ENCODE measurements at regions not wholly inside any gene's neighbourhood (a gene's known extent, or its start where the extent isn't known, plus 50 kb on each side); places are given as distances from the start of the nearest gene placed in this dataset.
"Not testable (repeated sequence)": the region's sequence is repeated elsewhere in the genome, so short reads cannot be mapped to it uniquely, and the experiment has no call there.

- DNase-seq = no peak
Observed at GRCh38 chr11:28792856-28793255, 684.7 kb downstream of the METTL15 start.

GRCh38 chr11:28787897-28788296 is 679.7 kb downstream of the METTL15 start:
- not testable (repeated sequence) for DNase-seq

GRCh38 chr11:28777126-28777525 is 668.9 kb downstream of the METTL15 start:
- no peak for DNase-seq

DNA sequence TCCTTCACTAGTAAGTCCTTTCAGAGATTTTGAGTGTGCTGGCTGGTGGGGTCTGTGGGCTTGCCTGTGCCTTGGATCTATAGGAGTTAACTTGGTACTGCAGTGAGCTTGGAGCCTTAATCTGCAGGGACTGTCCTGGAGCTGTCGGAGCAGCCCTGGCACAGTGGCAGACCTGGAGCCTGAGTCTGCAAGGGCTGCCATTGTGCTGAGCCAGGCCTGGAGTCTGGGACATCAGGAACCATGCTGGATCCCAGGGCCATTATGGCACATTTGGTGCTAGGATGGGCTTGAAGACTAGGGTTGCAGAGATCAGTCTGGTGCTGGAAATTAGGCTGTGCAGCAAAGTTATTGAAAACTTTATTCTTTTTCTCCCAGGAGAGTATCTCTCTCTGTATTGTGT is 665.4 kb downstream of the METTL15 start:
- no peak for DNase-seq

- no peak for DNase-seq
Observed at GRCh38 chr11:28770806-28771205, 662.6 kb downstream of the METTL15 start.

- DNase-seq = no peak
Observed at GRCh38 chr11:28767574-28767973, 659.4 kb downstream of the METTL15 start.

GRCh38 chr11:28763876-28764275 is 655.7 kb downstream of the METTL15 start:
- DNase-seq = no peak

DNA sequence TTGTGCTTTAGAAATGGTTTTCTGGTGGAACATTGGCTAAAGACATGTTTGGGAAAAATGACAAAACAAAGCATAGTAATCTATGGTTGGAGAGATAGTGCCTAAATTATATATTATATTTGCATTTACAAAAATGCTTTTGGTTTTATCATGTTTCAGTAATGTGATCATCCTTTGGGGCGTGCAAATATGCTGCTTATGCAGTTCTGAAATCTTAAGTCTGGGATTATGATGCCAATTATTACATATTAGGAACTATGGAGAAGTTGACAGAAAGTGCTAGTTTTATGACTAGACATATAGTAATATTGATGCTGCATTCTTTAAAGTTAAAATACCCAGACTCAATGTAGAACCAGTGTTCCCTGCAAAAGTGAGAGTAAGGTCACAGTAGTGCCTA is 655.0 kb downstream of the METTL15 start:
- no peak for DNase-seq

- no peak for DNase-seq
Observed at GRCh38 chr11:28760676-28761390, 652.6 kb downstream of the METTL15 start.

DNA sequence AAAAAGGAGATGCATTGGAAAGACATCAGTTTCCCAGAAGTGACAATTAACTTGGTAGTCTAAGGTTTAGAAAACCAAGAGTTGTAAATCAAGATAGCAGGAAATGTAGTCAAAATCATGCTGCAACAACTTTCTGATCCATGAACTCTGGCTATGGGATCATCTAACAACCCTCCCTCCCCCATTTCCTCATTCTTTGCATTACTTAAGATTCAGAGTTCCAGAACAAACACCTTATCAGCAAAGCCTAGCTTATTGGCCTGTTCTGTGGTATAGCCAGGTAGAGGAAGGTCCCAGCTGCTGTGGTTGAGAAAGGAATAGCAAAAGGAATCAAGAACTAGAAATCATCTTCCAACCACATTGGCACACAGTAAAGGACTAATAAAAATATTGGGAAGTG is 651.1 kb downstream of the METTL15 start:
- no peak for DNase-seq

DNA sequence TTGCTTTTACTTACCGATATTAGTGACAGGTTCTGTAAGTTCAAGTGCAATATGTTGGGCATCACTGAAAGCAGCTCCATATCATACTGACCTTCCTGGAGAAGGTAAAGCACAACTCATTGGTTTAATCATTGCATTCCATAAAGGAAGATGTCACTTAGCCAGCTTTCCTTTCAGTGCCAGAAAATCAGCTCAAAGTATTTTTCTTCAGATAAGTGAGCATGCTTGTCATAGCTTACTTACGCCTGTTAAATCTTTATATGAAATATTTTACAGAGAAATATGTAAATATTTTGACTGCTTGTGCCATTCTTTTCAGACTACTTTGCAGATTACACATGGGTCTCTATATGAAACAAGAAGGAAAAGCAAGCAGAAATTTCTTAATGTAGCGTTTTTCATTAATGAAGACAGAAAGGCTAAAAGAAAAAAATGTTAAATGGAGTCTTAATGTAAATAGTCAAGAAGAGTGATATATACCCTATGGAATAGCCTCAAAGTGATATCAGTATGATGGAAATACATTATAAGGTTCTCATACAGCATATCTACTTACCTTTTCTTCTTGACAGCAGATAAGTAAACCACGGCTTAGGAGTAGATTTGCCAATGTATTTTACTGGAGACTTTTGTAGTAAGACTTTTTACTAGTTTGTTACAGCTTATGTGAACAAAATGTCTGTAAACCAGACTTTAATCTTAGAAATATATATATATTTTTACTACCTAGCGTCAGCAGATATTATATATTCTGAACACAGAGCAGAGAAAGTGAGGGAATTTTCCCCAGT is 649.7 kb downstream of the METTL15 start:
- no peak for DNase-seq

DNA sequence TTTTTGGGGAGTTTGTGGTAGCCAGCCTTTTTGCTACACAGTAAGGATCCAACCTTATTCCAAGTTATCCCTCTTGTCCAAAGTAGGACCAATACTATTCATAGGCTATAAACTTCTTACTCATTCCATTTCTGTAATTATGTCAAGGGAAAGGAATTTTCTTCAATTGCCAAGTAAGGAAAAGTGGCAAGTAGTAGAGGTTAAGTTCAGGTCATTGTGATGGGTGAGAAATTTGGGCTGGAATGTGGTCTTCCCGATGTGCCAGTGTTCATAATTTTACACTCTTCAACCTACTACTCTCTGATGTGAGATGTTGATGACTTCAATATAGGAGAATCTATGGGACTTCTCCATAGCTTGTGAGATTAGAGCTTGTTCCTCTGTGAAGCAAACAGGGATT is 648.8 kb downstream of the METTL15 start:
- no peak for DNase-seq

GRCh38 chr11:28743061-28743550 is 634.9 kb downstream of the METTL15 start:
- DNase-seq = no peak

DNA sequence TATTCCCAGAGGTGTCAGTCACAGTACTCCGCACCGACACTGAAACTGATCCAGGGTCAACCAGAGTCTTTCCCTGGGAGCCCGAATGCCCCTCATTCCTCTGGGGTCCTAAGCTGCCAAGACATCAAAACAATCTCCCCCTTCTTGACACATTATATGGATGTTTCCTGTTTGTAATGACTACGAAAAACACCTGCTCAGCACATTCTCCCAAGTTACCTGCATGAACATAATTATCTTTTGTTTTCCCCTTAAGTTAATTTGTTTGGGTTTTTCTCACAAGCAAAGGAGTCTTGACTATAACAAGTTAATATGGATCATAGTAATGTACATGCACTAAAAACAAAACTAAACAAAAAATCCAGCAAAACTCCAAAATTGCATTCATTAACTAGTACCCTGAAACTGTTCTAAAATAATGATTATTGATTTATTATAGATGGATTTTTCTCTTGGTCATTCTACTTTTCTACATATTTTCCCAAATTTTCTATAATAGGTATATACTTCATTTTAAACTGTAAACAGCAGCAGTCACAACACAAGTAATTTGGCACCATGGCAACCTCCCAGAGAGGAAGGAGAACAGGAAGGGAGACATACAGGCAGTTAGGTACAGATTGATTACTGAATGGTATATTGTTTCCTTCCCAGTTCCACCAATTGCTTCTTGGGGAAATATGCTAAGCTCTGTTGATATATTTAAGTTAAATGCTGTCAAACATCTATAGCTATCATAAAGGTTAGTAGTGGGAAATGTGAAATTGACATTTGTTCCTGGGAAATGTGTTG is 631.5 kb downstream of the METTL15 start:
- DNase-seq = no peak

- no peak for DNase-seq
Observed at GRCh38 chr11:28738549-28738948, 630.4 kb downstream of the METTL15 start.

GRCh38 chr11:28736256-28736655 is 628.1 kb downstream of the METTL15 start:
- DNase-seq = no peak

DNA sequence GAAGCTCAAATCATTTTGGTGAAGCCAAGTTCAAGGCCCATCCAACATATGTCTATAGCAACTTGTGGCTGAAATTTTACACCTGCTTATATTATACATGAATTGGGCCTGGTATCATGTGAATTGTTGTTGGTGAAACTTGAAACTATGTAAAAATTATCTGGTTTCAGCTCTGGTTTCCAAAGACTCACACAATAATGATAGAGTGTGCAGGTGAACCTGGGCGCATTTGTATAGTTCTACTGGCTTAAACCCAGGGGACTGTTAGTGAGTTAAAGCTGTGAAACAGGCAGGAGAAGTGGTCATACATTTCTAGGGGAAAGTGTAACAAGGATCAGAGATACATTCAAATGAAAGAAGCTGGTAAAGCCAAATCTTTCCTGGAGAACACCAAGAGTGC is 627.3 kb downstream of the METTL15 start:
- no peak for DNase-seq

DNA sequence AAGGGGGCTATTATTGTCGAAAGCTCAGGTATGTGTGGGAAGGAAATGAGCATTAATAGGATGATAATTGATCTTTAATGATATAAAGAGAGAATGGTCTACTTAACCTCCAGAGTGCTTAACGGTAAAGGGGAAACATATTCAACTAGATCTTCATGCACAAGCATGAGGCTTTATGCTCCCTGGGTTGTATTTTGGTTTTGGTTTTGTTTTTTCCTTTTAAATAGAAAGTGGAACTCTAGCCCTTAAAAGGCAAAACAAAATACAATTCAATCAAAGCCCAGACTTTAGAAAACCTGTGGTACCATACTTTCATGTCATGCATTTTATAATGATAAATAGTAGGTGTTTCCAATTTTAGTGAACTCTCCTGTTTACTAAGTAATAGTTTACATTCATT is 622.7 kb downstream of the METTL15 start:
- DNase-seq = no peak

DNA sequence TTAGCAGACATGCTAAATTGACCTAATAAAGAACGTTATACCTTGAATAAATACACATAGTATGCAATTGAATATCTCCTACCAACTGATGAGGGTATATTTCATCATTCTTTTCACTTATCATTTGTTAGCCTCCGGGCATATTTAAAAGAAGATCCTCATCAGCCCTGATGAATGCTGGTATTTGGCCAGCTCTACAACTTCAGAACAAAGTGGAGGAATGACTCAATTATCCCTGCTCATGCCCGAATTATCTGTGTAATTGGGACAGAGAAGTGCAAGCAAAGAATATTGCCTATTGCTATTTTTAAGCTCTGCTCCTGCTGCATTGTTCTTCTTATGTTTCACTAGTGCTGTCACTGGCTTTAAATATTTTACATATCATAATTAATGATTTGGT is 622.1 kb downstream of the METTL15 start:
- no peak for DNase-seq

- no peak for DNase-seq
Observed at GRCh38 chr11:28729339-28729738, 621.2 kb downstream of the METTL15 start.

GRCh38 chr11:28728666-28729065 is 620.5 kb downstream of the METTL15 start:
- no peak for DNase-seq

DNA sequence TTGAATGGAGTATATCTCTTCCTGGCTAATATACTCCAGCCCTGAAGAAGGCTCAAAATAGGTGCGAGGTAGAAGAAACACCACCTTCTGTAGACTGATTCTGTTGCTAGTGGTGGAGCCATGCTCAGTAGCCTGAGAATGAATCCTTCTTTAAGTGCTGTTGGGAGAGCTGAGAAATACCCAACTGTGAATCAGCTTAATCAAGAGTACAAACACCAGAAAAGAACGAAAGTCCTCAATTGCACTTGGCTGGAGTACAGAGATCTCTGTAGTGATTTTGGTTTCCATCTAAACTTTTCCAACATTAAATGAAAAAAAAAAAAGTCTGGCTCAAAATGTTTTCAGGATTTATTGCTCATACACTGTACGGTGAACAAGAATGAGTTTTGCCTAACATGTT is 619.1 kb downstream of the METTL15 start:
- DNase-seq = no peak

DNA sequence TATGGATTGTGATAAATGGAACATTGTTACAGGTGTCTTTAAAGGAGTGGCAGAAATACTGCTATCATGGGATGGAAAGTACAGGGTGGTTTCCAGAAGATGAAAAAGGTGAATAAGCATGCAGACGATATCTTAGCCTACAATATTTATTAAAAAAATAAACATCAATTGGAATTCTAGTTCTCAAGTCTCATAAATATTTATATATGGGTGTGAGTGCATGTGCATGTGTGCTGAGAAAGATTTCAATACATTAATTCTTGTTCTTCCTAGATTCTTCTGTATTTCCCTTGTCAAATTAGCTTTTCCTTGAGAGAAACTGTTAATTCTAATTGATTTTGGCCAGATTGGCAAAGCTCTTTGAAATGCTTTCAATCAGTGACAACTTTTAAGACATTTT is 618.2 kb downstream of the METTL15 start:
- DNase-seq = no peak

DNA sequence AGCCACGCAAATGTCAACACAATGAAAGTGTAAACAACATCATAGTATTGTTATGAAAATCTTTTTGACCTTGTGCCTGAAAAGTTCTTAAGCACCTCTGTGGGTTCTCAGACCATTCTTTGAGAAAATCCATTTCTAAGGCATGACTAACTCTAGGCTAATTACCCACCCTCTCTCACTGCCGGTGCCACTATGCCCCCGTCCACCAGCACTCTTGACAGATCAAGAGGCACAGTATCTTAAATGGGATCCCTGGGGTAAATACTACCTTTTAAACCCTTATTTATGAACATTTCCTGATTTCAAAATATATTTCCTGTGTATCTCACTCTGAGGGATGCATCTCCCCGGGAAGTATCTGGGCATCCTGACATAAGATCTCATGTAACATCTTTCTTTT is 607.5 kb downstream of the METTL15 start:
- DNase-seq = no peak
